ENCODE measurements at regions not wholly inside any gene's neighbourhood (a gene's known extent, or its start where the extent isn't known, plus 50 kb on each side); places are given as distances from the start of the nearest gene placed in this dataset.
"Not testable (repeated sequence)": the region's sequence is repeated elsewhere in the genome, so short reads cannot be mapped to it uniquely, and the experiment has no call there.

- WGBS, 2 donors: 92 to 93% methylated on average over 8 of the region's 8 CpGs
- TF ChIP-seq EP300 (IDR thresholded peaks at IDR 0.05) (no peak), CTCF (IDR thresholded peaks at IDR 0.05) (no peak), POLR2A (IDR thresholded peaks at IDR 0.05) (no peak)
- H3K27me3 ChIP-seq: no peaks in the 10 kb centered on the region
- no peak for DNase-seq (ENCODE audit: low spot score in 2 of 2)
- H3K4me1 ChIP-seq: peaks cover 0 to 13% (median 0%) of the 10 kb centered on the region in 4 donors
- peaks cover 0 to 27% (median 0%) of the 10 kb centered on the region in 3 donors for H3K36me3 ChIP-seq
- H3K9me3 ChIP-seq: no peaks in the 10 kb centered on the region
- no peak overlapping the region for H3K4me3 ChIP-seq
- H3K27ac ChIP-seq: no peak overlapping the region
Measured at GRCh38 chr1:831522-831921, 92.2 kb upstream of the SAMD11 start.

GRCh38 chr1:832136-832535 is 91.6 kb upstream of the SAMD11 start:
- 75 to 84% methylated on average over 12 to 13 of the region's 13 CpGs for WGBS, 2 donors
- H3K9me3 ChIP-seq: no peaks in the 10 kb centered on the region
- peaks cover 0 to 27% (median 0%) of the 10 kb centered on the region in 3 donors for H3K36me3 ChIP-seq
- H3K4me3 ChIP-seq: no peak overlapping the region
- no peak for DNase-seq (ENCODE audit: low spot score in 2 of 2)
- TF ChIP-seq POLR2A (IDR thresholded peaks at IDR 0.05) (no peak), CTCF (IDR thresholded peaks at IDR 0.05) (no peak), EP300 (IDR thresholded peaks at IDR 0.05) (no peak)
- no peaks in the 10 kb centered on the region for H3K27me3 ChIP-seq
- peaks cover 0 to 13% (median 0%) of the 10 kb centered on the region in 4 donors for H3K4me1 ChIP-seq
- H3K27ac ChIP-seq: no peak overlapping the region

- Histone ChIP-seq H3K4me1 (peaks cover 0 to 13% (median 0%) of the 10 kb centered on the region in 4 donors), H3K36me3 (peaks cover 0 to 27% (median 0%) of the 10 kb centered on the region in 3 donors)
- WGBS, 2 donors: 76 to 91% methylated on average over 3 of the region's 3 CpGs
- H3K9me3 ChIP-seq; DNase-seq (ENCODE audit: low spot score in 2 of 2); H3K27ac ChIP-seq; H3K4me3 ChIP-seq; H3K27me3 ChIP-seq: not testable (repeated sequence)
Measured at GRCh38 chr1:833226-833625, 90.5 kb upstream of the SAMD11 start.

- 83 to 95% methylated on average over 3 of the region's 10 CpGs for WGBS, 2 donors
- H3K9me3 ChIP-seq; DNase-seq (ENCODE audit: low spot score in 2 of 2); H3K4me1 ChIP-seq; H3K4me3 ChIP-seq; H3K27ac ChIP-seq; H3K27me3 ChIP-seq: not testable (repeated sequence)
- peaks cover 0 to 27% (median 0%) of the 10 kb centered on the region in 3 donors for H3K36me3 ChIP-seq
Measured at GRCh38 chr1:835509-835908, 88.2 kb upstream of the SAMD11 start.

- not testable (repeated sequence) for H3K4me3 ChIP-seq; H3K4me1 ChIP-seq; H3K27ac ChIP-seq; DNase-seq (ENCODE audit: low spot score in 2 of 2); H3K27me3 ChIP-seq; H3K9me3 ChIP-seq
- H3K36me3 ChIP-seq: peaks cover 0 to 29% (median 0%) of the 10 kb centered on the region in 3 donors
- 80 to 83% methylated on average over 5 of the region's 5 CpGs for WGBS, 2 donors
Measured at GRCh38 chr1:837601-838000, 86.1 kb upstream of the SAMD11 start.

GRCh38 chr1:838291-838690 is 85.4 kb upstream of the SAMD11 start:
- not testable (repeated sequence) for H3K9me3 ChIP-seq; H3K27me3 ChIP-seq; H3K4me1 ChIP-seq; H3K27ac ChIP-seq; DNase-seq (ENCODE audit: low spot score in 2 of 2); H3K4me3 ChIP-seq
- WGBS, 2 donors: 74 to 88% methylated on average over 5 of the region's 5 CpGs
- H3K36me3 ChIP-seq: peaks cover 0 to 32% (median 0%) of the 10 kb centered on the region in 3 donors

GRCh38 chr1:840592-840991 is 83.1 kb upstream of the SAMD11 start:
- H3K4me1 ChIP-seq; H3K9me3 ChIP-seq; H3K27me3 ChIP-seq; DNase-seq (ENCODE audit: low spot score in 2 of 2); H3K27ac ChIP-seq; H3K4me3 ChIP-seq: not testable (repeated sequence)
- peaks cover 0 to 29% (median 0%) of the 10 kb centered on the region in 3 donors for H3K36me3 ChIP-seq
- 88% methylated on average over 6 of the region's 6 CpGs for WGBS, 2 donors

GRCh38 chr1:841671-842425 is 81.9 kb upstream of the SAMD11 start:
- H3K27me3 ChIP-seq; H3K4me3 ChIP-seq; H3K4me1 ChIP-seq; H3K27ac ChIP-seq; DNase-seq (ENCODE audit: low spot score in 2 of 2); H3K9me3 ChIP-seq: not testable (repeated sequence)
- WGBS, 2 donors: 77 to 93% methylated on average over 6 to 9 of the region's 15 CpGs
- peaks cover 0 to 24% (median 0%) of the 10 kb centered on the region in 3 donors for H3K36me3 ChIP-seq

GRCh38 chr1:842799-843198 is 80.9 kb upstream of the SAMD11 start:
- H3K36me3 ChIP-seq: peaks cover 0 to 24% (median 0%) of the 10 kb centered on the region in 3 donors
- not testable (repeated sequence) for H3K4me3 ChIP-seq; H3K27ac ChIP-seq; H3K4me1 ChIP-seq; H3K9me3 ChIP-seq; DNase-seq (ENCODE audit: low spot score in 2 of 2); H3K27me3 ChIP-seq
- WGBS, 2 donors: 91 to 95% methylated on average over 10 of the region's 10 CpGs

- peaks cover 0 to 33% (median 0%) of the 10 kb centered on the region in 3 donors for H3K36me3 ChIP-seq
- 91% methylated on average over 4 to 5 of the region's 5 CpGs for WGBS, 2 donors
- H3K27me3 ChIP-seq; H3K4me1 ChIP-seq; H3K9me3 ChIP-seq; DNase-seq (ENCODE audit: low spot score in 2 of 2); H3K27ac ChIP-seq; H3K4me3 ChIP-seq: not testable (repeated sequence)
Measured at GRCh38 chr1:843946-844345, 79.8 kb upstream of the SAMD11 start.

All from tibial nerve (tissue), 4 donors.